GM11168 (cell line): ENCODE measurements at regions not wholly inside any gene's neighbourhood (a gene's known extent, or its start where the extent isn't known, plus 50 kb on each side); places are given as distances from the start of the nearest gene placed in this dataset.

Source experiments
- in situ Hi-C: fragments of 300-500 bp; cut with MboI; formaldehyde crosslinking; loops from one replicate; pipeline ENCODE4 v1.12.0; 2022; ENCODE audit warnings: low sequenced_read_pairs; ENCODE audit not compliant: unreplicated experiment

- in situ Hi-C loops = loop anchor here (25.0 kb wide), 1 partner anchor 610 kb away; no protein-coding TSS in a partner anchor
Observed at GRCh38 chr2:191552066-191552465, 125.9 kb upstream of the NABP1 start.

GRCh38 chr2:191554240-191554639, 123.7 kb upstream of the NABP1 start:
- in situ Hi-C loops = loop anchor here (25.0 kb wide), 1 partner anchor 608 kb away; no protein-coding TSS in a partner anchor

- in situ Hi-C loops = loop anchor here (25.0 kb wide), 1 partner anchor 607 kb away; no protein-coding TSS in a partner anchor
Observed at GRCh38 chr2:191555092-191555742, 122.7 kb upstream of the NABP1 start.

GRCh38 chr2:191556463-191556862, 121.5 kb upstream of the NABP1 start:
- in situ Hi-C loops = loop anchor here (25.0 kb wide), 1 partner anchor 606 kb away; no protein-coding TSS in a partner anchor

GRCh38 chr2:191557841-191558240, 120.1 kb upstream of the NABP1 start:
- in situ Hi-C loops = loop anchor here (25.0 kb wide), 1 partner anchor 604 kb away; no protein-coding TSS in a partner anchor

GRCh38 chr2:191559569-191559968, 118.4 kb upstream of the NABP1 start:
- in situ Hi-C loops = loop anchor here (25.0 kb wide), 1 partner anchor 603 kb away; no protein-coding TSS in a partner anchor

GRCh38 chr2:191560411-191560980, 117.4 kb upstream of the NABP1 start:
- in situ Hi-C loops = loop anchor here (25.0 kb wide), 1 partner anchor 602 kb away; no protein-coding TSS in a partner anchor

- in situ Hi-C loops = loop anchor here (5.0 to 25.0 kb wide), 2 partner anchors 127 to 597 kb away; no protein-coding TSS in a partner anchor
Observed at GRCh38 chr2:191565120-191565519, 112.8 kb upstream of the NABP1 start.

GRCh38 chr2:191565647-191566198, 112.2 kb upstream of the NABP1 start:
- in situ Hi-C loops = loop anchor here (5.0 to 25.0 kb wide), 2 partner anchors 127 to 597 kb away; no protein-coding TSS in a partner anchor

GRCh38 chr2:191566344-191566743, 111.6 kb upstream of the NABP1 start:
- in situ Hi-C loops = loop anchor here (5.0 to 25.0 kb wide), 2 partner anchors 126 to 596 kb away; no protein-coding TSS in a partner anchor

- in situ Hi-C loops = loop anchor here (5.0 to 25.0 kb wide), 2 partner anchors 125 to 595 kb away; no protein-coding TSS in a partner anchor
Observed at GRCh38 chr2:191567206-191567605, 110.7 kb upstream of the NABP1 start.

- in situ Hi-C loops = loop anchor here (5.0 to 25.0 kb wide), 2 partner anchors 123 to 593 kb away; no protein-coding TSS in a partner anchor
Observed at GRCh38 chr2:191569025-191569424, 108.9 kb upstream of the NABP1 start.

- in situ Hi-C loops = loop anchor here (25.0 kb wide), 1 partner anchor 591 kb away; no protein-coding TSS in a partner anchor
Observed at GRCh38 chr2:191571163-191571769, 106.7 kb upstream of the NABP1 start.

- in situ Hi-C loops = loop anchor here (25.0 kb wide), 1 partner anchor 590 kb away; no protein-coding TSS in a partner anchor
Observed at GRCh38 chr2:191572319-191572718, 105.6 kb upstream of the NABP1 start.

- in situ Hi-C loops = loop anchor here (25.0 kb wide), 1 partner anchor 589 kb away; no protein-coding TSS in a partner anchor
Observed at GRCh38 chr2:191573216-191573615, 104.7 kb upstream of the NABP1 start.

- in situ Hi-C loops = loop anchor here (25.0 kb wide), 1 partner anchor 588 kb away; no protein-coding TSS in a partner anchor
Observed at GRCh38 chr2:191574232-191574631, 103.7 kb upstream of the NABP1 start.

- in situ Hi-C loops = no loop called here
Observed at GRCh38 chr2:191577605-191578004, 100.3 kb upstream of the NABP1 start.

- in situ Hi-C loops = no loop called here
Observed at GRCh38 chr2:191578031-191578430, 99.9 kb upstream of the NABP1 start.

- in situ Hi-C loops = no loop called here
Observed at GRCh38 chr2:191580581-191580980, 97.4 kb upstream of the NABP1 start.

GRCh38 chr2:191581003-191581402, 96.9 kb upstream of the NABP1 start:
- in situ Hi-C loops = no loop called here
